ENCODE measurements at regions not wholly inside any gene's neighbourhood (a gene's known extent, or its start where the extent isn't known, plus 50 kb on each side); places are given as distances from the start of the nearest gene placed in this dataset.
"Not testable (repeated sequence)": the region's sequence is repeated elsewhere in the genome, so short reads cannot be mapped to it uniquely, and the experiment has no call there.

GRCh38 chr12:45518291-45519235, 210.9 kb upstream of the ARID2 start:
- H3K36me3 ChIP-seq (ENCODE audit: control insufficient read depth in 2 of 2, insufficient read depth in 2 of 2, low read length in 1 of 2): no peaks in the 10 kb centered on the region
- H3K4me1 ChIP-seq (ENCODE audit: control insufficient read depth in 2 of 2, insufficient read depth in 2 of 2, low read length in 1 of 2): peaks cover 0 to 3% of the 10 kb centered on the region in 2 donors
- no peak overlapping the region for H3K4me3 ChIP-seq (ENCODE audit: low read depth in 1 of 2, low read length in 2 of 2)
- WGBS, 2 donors: 65 to 78% methylated on average over 10 of the region's 10 CpGs
- no peaks in the 10 kb centered on the region for H3K9me3 ChIP-seq (ENCODE audit: control insufficient read depth in 2 of 2, insufficient read depth in 1 of 2, low read depth in 1 of 2, low read length in 1 of 2)
- H3K27me3 ChIP-seq (ENCODE audit: control insufficient read depth in 1 of 2, insufficient read depth in 2 of 2, low read length in 2 of 2): no peaks in the 10 kb centered on the region
- H3K27ac ChIP-seq (ENCODE audit: low read depth in 2 of 2, low read length in 1 of 2): no peak overlapping the region

- 60 to 68% methylated on average over 3 of the region's 3 CpGs for WGBS, 2 donors
- no peak overlapping the region for H3K27ac ChIP-seq (ENCODE audit: low read depth in 2 of 2, low read length in 1 of 2)
Measured at GRCh38 chr12:45522227-45522626, 207.3 kb upstream of the ARID2 start.

GRCh38 chr12:45526823-45527222, 202.7 kb upstream of the ARID2 start:
- H3K4me1 ChIP-seq (ENCODE audit: control insufficient read depth in 2 of 2, insufficient read depth in 2 of 2, low read length in 1 of 2); H3K9me3 ChIP-seq (ENCODE audit: control insufficient read depth in 2 of 2, insufficient read depth in 1 of 2, low read depth in 1 of 2, low read length in 1 of 2); H3K4me3 ChIP-seq (ENCODE audit: low read depth in 1 of 2, low read length in 2 of 2); H3K27me3 ChIP-seq (ENCODE audit: control insufficient read depth in 1 of 2, insufficient read depth in 2 of 2, low read length in 2 of 2); H3K27ac ChIP-seq (ENCODE audit: low read depth in 2 of 2, low read length in 1 of 2); H3K36me3 ChIP-seq (ENCODE audit: control insufficient read depth in 2 of 2, insufficient read depth in 2 of 2, low read length in 1 of 2): not testable (repeated sequence)
- 35 to 46% methylated on average over 1 of the region's 1 CpG for WGBS, 2 donors

More at GRCh38 chr12:45522227-45522626, 207.3 kb upstream of the ARID2 start:
- H3K4me3 ChIP-seq (ENCODE audit: low read depth in 1 of 2, low read length in 2 of 2): no peak overlapping the region
- no peaks in the 10 kb centered on the region for H3K9me3 ChIP-seq (ENCODE audit: control insufficient read depth in 2 of 2, insufficient read depth in 1 of 2, low read depth in 1 of 2, low read length in 1 of 2)
- no peaks in the 10 kb centered on the region for H3K27me3 ChIP-seq (ENCODE audit: control insufficient read depth in 1 of 2, insufficient read depth in 2 of 2, low read length in 2 of 2)
- H3K36me3 ChIP-seq (ENCODE audit: control insufficient read depth in 2 of 2, insufficient read depth in 2 of 2, low read length in 1 of 2): no peaks in the 10 kb centered on the region
- peaks cover 0 to 3% of the 10 kb centered on the region in 2 donors for H3K4me1 ChIP-seq (ENCODE audit: control insufficient read depth in 2 of 2, insufficient read depth in 2 of 2, low read length in 1 of 2)

GRCh38 chr12:45532113-45532512, 197.4 kb upstream of the ARID2 start:
- H3K27ac ChIP-seq (ENCODE audit: low read depth in 2 of 2, low read length in 1 of 2): no peak overlapping the region
- WGBS, 2 donors: 69% methylated on average over 4 of the region's 4 CpGs
- no peaks in the 10 kb centered on the region for H3K36me3 ChIP-seq (ENCODE audit: control insufficient read depth in 2 of 2, insufficient read depth in 2 of 2, low read length in 1 of 2)
- H3K9me3 ChIP-seq (ENCODE audit: control insufficient read depth in 2 of 2, insufficient read depth in 1 of 2, low read depth in 1 of 2, low read length in 1 of 2): no peaks in the 10 kb centered on the region
- H3K4me1 ChIP-seq (ENCODE audit: control insufficient read depth in 2 of 2, insufficient read depth in 2 of 2, low read length in 1 of 2): no peaks in the 10 kb centered on the region
- no peak overlapping the region for H3K4me3 ChIP-seq (ENCODE audit: low read depth in 1 of 2, low read length in 2 of 2)
- no peaks in the 10 kb centered on the region for H3K27me3 ChIP-seq (ENCODE audit: control insufficient read depth in 1 of 2, insufficient read depth in 2 of 2, low read length in 2 of 2)

- no peak overlapping the region for H3K4me3 ChIP-seq (ENCODE audit: low read depth in 1 of 2, low read length in 2 of 2)
- H3K36me3 ChIP-seq (ENCODE audit: control insufficient read depth in 2 of 2, insufficient read depth in 2 of 2, low read length in 1 of 2): no peaks in the 10 kb centered on the region
- no peak overlapping the region for H3K27ac ChIP-seq (ENCODE audit: low read depth in 2 of 2, low read length in 1 of 2)
- H3K9me3 ChIP-seq (ENCODE audit: control insufficient read depth in 2 of 2, insufficient read depth in 1 of 2, low read depth in 1 of 2, low read length in 1 of 2): no peaks in the 10 kb centered on the region
- no peaks in the 10 kb centered on the region for H3K4me1 ChIP-seq (ENCODE audit: control insufficient read depth in 2 of 2, insufficient read depth in 2 of 2, low read length in 1 of 2)
- H3K27me3 ChIP-seq (ENCODE audit: control insufficient read depth in 1 of 2, insufficient read depth in 2 of 2, low read length in 2 of 2): no peaks in the 10 kb centered on the region
Measured at GRCh38 chr12:45535610-45536180, 193.8 kb upstream of the ARID2 start.

GRCh38 chr12:45536284-45536683, 193.2 kb upstream of the ARID2 start:
- no peak overlapping the region for H3K27ac ChIP-seq (ENCODE audit: low read depth in 2 of 2, low read length in 1 of 2)
- no peaks in the 10 kb centered on the region for H3K36me3 ChIP-seq (ENCODE audit: control insufficient read depth in 2 of 2, insufficient read depth in 2 of 2, low read length in 1 of 2)
- no peak overlapping the region for H3K4me3 ChIP-seq (ENCODE audit: low read depth in 1 of 2, low read length in 2 of 2)
- H3K9me3 ChIP-seq (ENCODE audit: control insufficient read depth in 2 of 2, insufficient read depth in 1 of 2, low read depth in 1 of 2, low read length in 1 of 2): no peaks in the 10 kb centered on the region
- H3K27me3 ChIP-seq (ENCODE audit: control insufficient read depth in 1 of 2, insufficient read depth in 2 of 2, low read length in 2 of 2): no peaks in the 10 kb centered on the region
- no peaks in the 10 kb centered on the region for H3K4me1 ChIP-seq (ENCODE audit: control insufficient read depth in 2 of 2, insufficient read depth in 2 of 2, low read length in 1 of 2)
- WGBS, 2 donors: 67 to 82% methylated on average over 1 of the region's 1 CpG

GRCh38 chr12:45540661-45541341, 188.7 kb upstream of the ARID2 start:
- no peaks in the 10 kb centered on the region for H3K27me3 ChIP-seq (ENCODE audit: control insufficient read depth in 1 of 2, insufficient read depth in 2 of 2, low read length in 2 of 2)
- H3K4me1 ChIP-seq (ENCODE audit: control insufficient read depth in 2 of 2, insufficient read depth in 2 of 2, low read length in 1 of 2): no peaks in the 10 kb centered on the region
- H3K4me3 ChIP-seq (ENCODE audit: low read depth in 1 of 2, low read length in 2 of 2): no peak overlapping the region
- H3K27ac ChIP-seq (ENCODE audit: low read depth in 2 of 2, low read length in 1 of 2): no peak overlapping the region
- WGBS, 2 donors: 63 to 73% methylated on average over 1 of the region's 1 CpG
- H3K9me3 ChIP-seq (ENCODE audit: control insufficient read depth in 2 of 2, insufficient read depth in 1 of 2, low read depth in 1 of 2, low read length in 1 of 2): no peaks in the 10 kb centered on the region
- H3K36me3 ChIP-seq (ENCODE audit: control insufficient read depth in 2 of 2, insufficient read depth in 2 of 2, low read length in 1 of 2): no peaks in the 10 kb centered on the region

- no peaks in the 10 kb centered on the region for H3K4me1 ChIP-seq (ENCODE audit: control insufficient read depth in 2 of 2, insufficient read depth in 2 of 2, low read length in 1 of 2)
- no peak overlapping the region for H3K4me3 ChIP-seq (ENCODE audit: low read depth in 1 of 2, low read length in 2 of 2)
- no peaks in the 10 kb centered on the region for H3K36me3 ChIP-seq (ENCODE audit: control insufficient read depth in 2 of 2, insufficient read depth in 2 of 2, low read length in 1 of 2)
- 2 to 3% methylated on average over 2 of the region's 2 CpGs for WGBS, 2 donors
- no peaks in the 10 kb centered on the region for H3K9me3 ChIP-seq (ENCODE audit: control insufficient read depth in 2 of 2, insufficient read depth in 1 of 2, low read depth in 1 of 2, low read length in 1 of 2)
- H3K27me3 ChIP-seq (ENCODE audit: control insufficient read depth in 1 of 2, insufficient read depth in 2 of 2, low read length in 2 of 2): no peaks in the 10 kb centered on the region
- no peak overlapping the region for H3K27ac ChIP-seq (ENCODE audit: low read depth in 2 of 2, low read length in 1 of 2)
Measured at GRCh38 chr12:45543887-45544286, 185.6 kb upstream of the ARID2 start.

- H3K4me1 ChIP-seq (ENCODE audit: control insufficient read depth in 2 of 2, insufficient read depth in 2 of 2, low read length in 1 of 2): peaks cover 0 to 2% of the 10 kb centered on the region in 2 donors
- H3K9me3 ChIP-seq (ENCODE audit: control insufficient read depth in 2 of 2, insufficient read depth in 1 of 2, low read depth in 1 of 2, low read length in 1 of 2): no peaks in the 10 kb centered on the region
- no peak overlapping the region for H3K27ac ChIP-seq (ENCODE audit: low read depth in 2 of 2, low read length in 1 of 2)
- H3K4me3 ChIP-seq (ENCODE audit: low read depth in 1 of 2, low read length in 2 of 2): no peak overlapping the region
- 94 to 95% methylated on average over 2 of the region's 2 CpGs for WGBS, 2 donors
- no peaks in the 10 kb centered on the region for H3K36me3 ChIP-seq (ENCODE audit: control insufficient read depth in 2 of 2, insufficient read depth in 2 of 2, low read length in 1 of 2)
- no peaks in the 10 kb centered on the region for H3K27me3 ChIP-seq (ENCODE audit: control insufficient read depth in 1 of 2, insufficient read depth in 2 of 2, low read length in 2 of 2)
Measured at GRCh38 chr12:45546545-45546944, 183.0 kb upstream of the ARID2 start.
